ENCODE measurements at regions not wholly inside any gene's neighbourhood (a gene's known extent, or its start where the extent isn't known, plus 50 kb on each side); places are given as distances from the start of the nearest gene placed in this dataset.

- TF ChIP-seq, protein P1, sequence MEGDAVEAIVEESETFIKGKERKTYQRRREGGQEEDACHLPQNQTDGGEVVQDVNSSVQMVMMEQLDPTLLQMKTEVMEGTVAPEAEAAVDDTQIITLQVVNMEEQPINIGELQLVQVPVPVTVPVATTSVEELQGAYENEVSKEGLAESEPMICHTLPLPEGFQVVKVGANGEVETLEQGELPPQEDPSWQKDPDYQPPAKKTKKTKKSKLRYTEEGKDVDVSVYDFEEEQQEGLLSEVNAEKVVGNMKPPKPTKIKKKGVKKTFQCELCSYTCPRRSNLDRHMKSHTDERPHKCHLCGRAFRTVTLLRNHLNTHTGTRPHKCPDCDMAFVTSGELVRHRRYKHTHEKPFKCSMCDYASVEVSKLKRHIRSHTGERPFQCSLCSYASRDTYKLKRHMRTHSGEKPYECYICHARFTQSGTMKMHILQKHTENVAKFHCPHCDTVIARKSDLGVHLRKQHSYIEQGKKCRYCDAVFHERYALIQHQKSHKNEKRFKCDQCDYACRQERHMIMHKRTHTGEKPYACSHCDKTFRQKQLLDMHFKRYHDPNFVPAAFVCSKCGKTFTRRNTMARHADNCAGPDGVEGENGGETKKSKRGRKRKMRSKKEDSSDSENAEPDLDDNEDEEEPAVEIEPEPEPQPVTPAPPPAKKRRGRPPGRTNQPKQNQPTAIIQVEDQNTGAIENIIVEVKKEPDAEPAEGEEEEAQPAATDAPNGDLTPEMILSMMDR (IDR thresholded peaks at IDR 0.05) = no peak
- no peak for TF ChIP-seq NFYB (CRISPR knock-in tag; conservative IDR thresholded peaks at IDR 0.05; ENCODE audit: low read depth)
- no peak for TF ChIP-seq FOXP1 (CRISPR knock-in tag; IDR thresholded peaks at IDR 0.05; ENCODE audit: borderline replicate concordance)
- no peak for TF ChIP-seq SP1 (CRISPR knock-in tag; conservative IDR thresholded peaks at IDR 0.05)
- TF ChIP-seq NR2C2 (CRISPR knock-in tag; IDR thresholded peaks at IDR 0.05) = no peak
- TF ChIP-seq GRHL2 (CRISPR knock-in tag; IDR thresholded peaks at IDR 0.05; ENCODE audit: insufficient replicate concordance, severe bottlenecking) = no peak
- no peak for TF ChIP-seq USF1 (CRISPR knock-in tag; IDR thresholded peaks at IDR 0.05)
- TF ChIP-seq, protein P2, sequence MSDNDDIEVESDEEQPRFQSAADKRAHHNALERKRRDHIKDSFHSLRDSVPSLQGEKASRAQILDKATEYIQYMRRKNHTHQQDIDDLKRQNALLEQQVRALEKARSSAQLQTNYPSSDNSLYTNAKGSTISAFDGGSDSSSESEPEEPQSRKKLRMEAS (CRISPR knock-in tag; IDR thresholded peaks at IDR 0.05) = no peak
- TF ChIP-seq CBFB (CRISPR knock-in tag; IDR thresholded peaks at IDR 0.05; ENCODE audit: low read depth) = no peak
- TF ChIP-seq NFATC4 (CRISPR knock-in tag; IDR thresholded peaks at IDR 0.05) = no peak
Observed at GRCh38 chr9:109888695-109889094, 108.7 kb downstream of the PALM2AKAP2 start.

Data from WTC11 (cell line).